ENCODE measurements at regions not wholly inside any gene's neighbourhood (a gene's known extent, or its start where the extent isn't known, plus 50 kb on each side); places are given as distances from the start of the nearest gene placed in this dataset.

- TF ChIP-seq SPI1 (IDR thresholded peaks at IDR 0.05; ENCODE audit: borderline replicate concordance, low read depth) = no peak
- no peak for TF ChIP-seq CTCF (IDR thresholded peaks at IDR 0.05; ENCODE audit: insufficient read depth, low read length)
- no peak for TF ChIP-seq POLR2AphosphoS5 (IDR thresholded peaks at IDR 0.05; ENCODE audit: low read depth)
- TF ChIP-seq GABPA (IDR thresholded peaks at IDR 0.05; ENCODE audit: low read depth) = no peak
- TF ChIP-seq REST (IDR thresholded peaks at IDR 0.05; ENCODE audit: insufficient replicate concordance, low read depth) = no peak
- DNase-seq (ENCODE audit: low read depth in 1 of 2, low spot score in 1 of 2) = no peak
- H3K27ac ChIP-seq (replicated peaks) = no peak overlapping the region
- no peaks in the 10 kb centered on the region for H3K27me3 ChIP-seq (ENCODE audit: insufficient read depth, poor library complexity, severe bottlenecking)
- H3K4me3 ChIP-seq (replicated peaks; ENCODE audit: insufficient read depth, low read length) = no peak overlapping the region
Measured at GRCh38 chr3:168878655-168879054, 782.9 kb upstream of the GOLIM4 start.

GRCh38 chr3:168877899-168878298 lies 782.2 kb upstream of the GOLIM4 start:
- no peak overlapping the region for H3K4me3 ChIP-seq (replicated peaks; ENCODE audit: insufficient read depth, low read length)
- TF ChIP-seq REST (IDR thresholded peaks at IDR 0.05; ENCODE audit: insufficient replicate concordance, low read depth) = no peak
- no peak for TF ChIP-seq POLR2AphosphoS5 (IDR thresholded peaks at IDR 0.05; ENCODE audit: low read depth)
- no peak for TF ChIP-seq SPI1 (IDR thresholded peaks at IDR 0.05; ENCODE audit: borderline replicate concordance, low read depth)
- TF ChIP-seq CTCF (IDR thresholded peaks at IDR 0.05; ENCODE audit: insufficient read depth, low read length) = no peak
- no peaks in the 10 kb centered on the region for H3K27me3 ChIP-seq (ENCODE audit: insufficient read depth, poor library complexity, severe bottlenecking)
- DNase-seq (ENCODE audit: low read depth in 1 of 2, low spot score in 1 of 2) = no peak
- no peak overlapping the region for H3K27ac ChIP-seq (replicated peaks)

GRCh38 chr3:168876346-168877035 lies 780.8 kb upstream of the GOLIM4 start:
- Histone ChIP-seq H3K27ac (replicated peaks) (no peak overlapping the region), H3K27me3 (ENCODE audit: insufficient read depth, poor library complexity, severe bottlenecking) (no peaks in the 10 kb centered on the region), H3K4me3 (replicated peaks; ENCODE audit: insufficient read depth, low read length) (no peak overlapping the region)
- TF ChIP-seq SPI1 (IDR thresholded peaks at IDR 0.05; ENCODE audit: borderline replicate concordance, low read depth) (no peak), REST (IDR thresholded peaks at IDR 0.05; ENCODE audit: insufficient replicate concordance, low read depth) (no peak), CTCF (IDR thresholded peaks at IDR 0.05; ENCODE audit: insufficient read depth, low read length) (no peak), GABPA (IDR thresholded peaks at IDR 0.05; ENCODE audit: low read depth) (no peak), POLR2AphosphoS5 (IDR thresholded peaks at IDR 0.05; ENCODE audit: low read depth) (no peak)
- DNase-seq (ENCODE audit: low read depth in 1 of 2, low spot score in 1 of 2) = no peak

Measured in HL-60 (cell line).